ENCODE measurements at regions not wholly inside any gene's neighbourhood (a gene's known extent, or its start where the extent isn't known, plus 50 kb on each side); places are given as distances from the start of the nearest gene placed in this dataset.

DNA sequence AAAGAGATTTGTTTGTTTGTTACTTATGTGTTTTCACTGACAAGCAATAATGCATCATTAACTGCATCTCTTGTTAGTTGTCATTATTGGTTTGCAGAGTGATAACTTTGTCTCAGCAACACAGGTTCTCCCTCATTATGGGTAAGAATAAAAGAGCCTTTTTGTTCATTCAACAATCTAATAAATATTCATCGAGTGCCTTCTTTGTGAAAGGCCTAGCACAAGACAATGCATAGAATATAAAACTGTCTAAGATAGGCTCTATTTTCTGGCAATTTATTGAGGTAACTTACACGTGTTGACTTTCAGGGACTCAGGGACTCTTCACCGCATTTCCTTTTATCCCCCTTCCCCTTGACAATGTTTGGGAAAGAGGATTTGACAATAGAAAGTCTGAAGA lies 95.5 kb upstream of the KRR1 start:
- WGBS: 90% methylated on average over 3 of the region's 3 CpGs
- Histone ChIP-seq H3K36me3 (ENCODE audit: control insufficient read depth in 4 of 4, insufficient read depth in 3 of 4, low read depth in 1 of 4, low read length in 3 of 4) (no peaks in the 10 kb centered on the region), H3K27ac (ENCODE audit: low read depth in 1 of 2, low read length in 2 of 2) (no peak overlapping the region), H3K27me3 (ENCODE audit: control insufficient read depth in 4 of 4, insufficient read depth in 4 of 4, low read length in 3 of 4) (no peaks in the 10 kb centered on the region), H3K4me1 (ENCODE audit: control insufficient read depth in 4 of 4, insufficient read depth in 4 of 4, low read length in 3 of 4) (no peaks in the 10 kb centered on the region), H3K9me3 (ENCODE audit: control insufficient read depth in 4 of 4, low read length in 3 of 4) (no peaks in the 10 kb centered on the region), H3K4me3 (ENCODE audit: low read depth in 1 of 3, low read length in 3 of 3) (no peak overlapping the region), H3K9ac (ENCODE audit: low read depth in 1 of 2, low read length in 2 of 2) (no peak overlapping the region)
- DNase-seq (ENCODE audit: low spot score): no peak
- TF ChIP-seq, protein P1, sequence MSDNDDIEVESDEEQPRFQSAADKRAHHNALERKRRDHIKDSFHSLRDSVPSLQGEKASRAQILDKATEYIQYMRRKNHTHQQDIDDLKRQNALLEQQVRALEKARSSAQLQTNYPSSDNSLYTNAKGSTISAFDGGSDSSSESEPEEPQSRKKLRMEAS (IDR thresholded peaks at IDR 0.05): no peak
- TF ChIP-seq SP1 (IDR thresholded peaks at IDR 0.05): no peak
- TF ChIP-seq NR2F2 (IDR thresholded peaks at IDR 0.05): no peak
- no peak for TF ChIP-seq RXRA (IDR thresholded peaks at IDR 0.05)
- TF ChIP-seq, protein P2, sequence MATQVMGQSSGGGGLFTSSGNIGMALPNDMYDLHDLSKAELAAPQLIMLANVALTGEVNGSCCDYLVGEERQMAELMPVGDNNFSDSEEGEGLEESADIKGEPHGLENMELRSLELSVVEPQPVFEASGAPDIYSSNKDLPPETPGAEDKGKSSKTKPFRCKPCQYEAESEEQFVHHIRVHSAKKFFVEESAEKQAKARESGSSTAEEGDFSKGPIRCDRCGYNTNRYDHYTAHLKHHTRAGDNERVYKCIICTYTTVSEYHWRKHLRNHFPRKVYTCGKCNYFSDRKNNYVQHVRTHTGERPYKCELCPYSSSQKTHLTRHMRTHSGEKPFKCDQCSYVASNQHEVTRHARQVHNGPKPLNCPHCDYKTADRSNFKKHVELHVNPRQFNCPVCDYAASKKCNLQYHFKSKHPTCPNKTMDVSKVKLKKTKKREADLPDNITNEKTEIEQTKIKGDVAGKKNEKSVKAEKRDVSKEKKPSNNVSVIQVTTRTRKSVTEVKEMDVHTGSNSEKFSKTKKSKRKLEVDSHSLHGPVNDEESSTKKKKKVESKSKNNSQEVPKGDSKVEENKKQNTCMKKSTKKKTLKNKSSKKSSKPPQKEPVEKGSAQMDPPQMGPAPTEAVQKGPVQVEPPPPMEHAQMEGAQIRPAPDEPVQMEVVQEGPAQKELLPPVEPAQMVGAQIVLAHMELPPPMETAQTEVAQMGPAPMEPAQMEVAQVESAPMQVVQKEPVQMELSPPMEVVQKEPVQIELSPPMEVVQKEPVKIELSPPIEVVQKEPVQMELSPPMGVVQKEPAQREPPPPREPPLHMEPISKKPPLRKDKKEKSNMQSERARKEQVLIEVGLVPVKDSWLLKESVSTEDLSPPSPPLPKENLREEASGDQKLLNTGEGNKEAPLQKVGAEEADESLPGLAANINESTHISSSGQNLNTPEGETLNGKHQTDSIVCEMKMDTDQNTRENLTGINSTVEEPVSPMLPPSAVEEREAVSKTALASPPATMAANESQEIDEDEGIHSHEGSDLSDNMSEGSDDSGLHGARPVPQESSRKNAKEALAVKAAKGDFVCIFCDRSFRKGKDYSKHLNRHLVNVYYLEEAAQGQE (IDR thresholded peaks at IDR 0.05): no peak

DNA sequence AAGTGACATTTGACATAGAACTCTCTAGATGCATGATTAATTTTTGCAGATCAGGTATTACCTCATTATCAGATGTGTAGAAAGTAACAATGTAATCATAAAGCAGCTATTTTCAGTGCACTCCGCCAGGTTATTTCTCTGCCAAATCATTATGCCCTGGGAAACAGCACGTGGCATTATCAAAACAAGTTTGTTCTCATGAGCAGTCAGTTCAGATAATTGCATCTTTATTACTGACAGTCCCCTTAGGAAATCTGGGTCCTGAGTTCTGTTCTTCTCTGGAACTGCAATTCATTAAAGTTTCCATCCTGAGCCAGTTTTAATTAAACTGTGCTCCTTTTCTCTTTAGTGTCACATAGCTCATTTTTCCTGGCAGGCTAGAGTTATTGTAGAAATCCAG lies 94.7 kb upstream of the KRR1 start:
- no peak overlapping the region for H3K9ac ChIP-seq (ENCODE audit: low read depth in 1 of 2, low read length in 2 of 2)
- no peaks in the 10 kb centered on the region for H3K4me1 ChIP-seq (ENCODE audit: control insufficient read depth in 4 of 4, insufficient read depth in 4 of 4, low read length in 3 of 4)
- 84% methylated on average over 2 of the region's 2 CpGs for WGBS
- H3K36me3 ChIP-seq (ENCODE audit: control insufficient read depth in 4 of 4, insufficient read depth in 3 of 4, low read depth in 1 of 4, low read length in 3 of 4): no peaks in the 10 kb centered on the region
- TF ChIP-seq RXRA (IDR thresholded peaks at IDR 0.05): no peak
- TF ChIP-seq FOXA1 (IDR thresholded peaks at IDR 0.05): no peak
- no peak for TF ChIP-seq YY1 (IDR thresholded peaks at IDR 0.05)
- TF ChIP-seq, protein P1 (IDR thresholded peaks at IDR 0.05): no peak
- TF ChIP-seq EGR1 (IDR thresholded peaks at IDR 0.05; ENCODE audit: low read depth in 2 of 2): no peak
- TF ChIP-seq, protein P3, sequence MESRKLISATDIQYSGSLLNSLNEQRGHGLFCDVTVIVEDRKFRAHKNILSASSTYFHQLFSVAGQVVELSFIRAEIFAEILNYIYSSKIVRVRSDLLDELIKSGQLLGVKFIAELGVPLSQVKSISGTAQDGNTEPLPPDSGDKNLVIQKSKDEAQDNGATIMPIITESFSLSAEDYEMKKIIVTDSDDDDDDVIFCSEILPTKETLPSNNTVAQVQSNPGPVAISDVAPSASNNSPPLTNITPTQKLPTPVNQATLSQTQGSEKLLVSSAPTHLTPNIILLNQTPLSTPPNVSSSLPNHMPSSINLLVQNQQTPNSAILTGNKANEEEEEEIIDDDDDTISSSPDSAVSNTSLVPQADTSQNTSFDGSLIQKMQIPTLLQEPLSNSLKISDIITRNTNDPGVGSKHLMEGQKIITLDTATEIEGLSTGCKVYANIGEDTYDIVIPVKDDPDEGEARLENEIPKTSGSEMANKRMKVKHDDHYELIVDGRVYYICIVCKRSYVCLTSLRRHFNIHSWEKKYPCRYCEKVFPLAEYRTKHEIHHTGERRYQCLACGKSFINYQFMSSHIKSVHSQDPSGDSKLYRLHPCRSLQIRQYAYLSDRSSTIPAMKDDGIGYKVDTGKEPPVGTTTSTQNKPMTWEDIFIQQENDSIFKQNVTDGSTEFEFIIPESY (IDR thresholded peaks at IDR 0.05): no peak
- no peak for TF ChIP-seq GABPA (IDR thresholded peaks at IDR 0.05 in 1 of 2, conservative IDR thresholded peaks at IDR 0.05 in 1 of 2)
- TF ChIP-seq, protein P4, sequence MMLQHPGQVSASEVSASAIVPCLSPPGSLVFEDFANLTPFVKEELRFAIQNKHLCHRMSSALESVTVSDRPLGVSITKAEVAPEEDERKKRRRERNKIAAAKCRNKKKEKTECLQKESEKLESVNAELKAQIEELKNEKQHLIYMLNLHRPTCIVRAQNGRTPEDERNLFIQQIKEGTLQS (IDR thresholded peaks at IDR 0.05): no peak
- no peak for TF ChIP-seq NR2F2 (IDR thresholded peaks at IDR 0.05)
- TF ChIP-seq, protein P2 (IDR thresholded peaks at IDR 0.05): no peak
- TF ChIP-seq RAD21 (IDR thresholded peaks at IDR 0.05): no peak
- no peak for TF ChIP-seq FOXA2 (IDR thresholded peaks at IDR 0.05)
- H3K9me3 ChIP-seq (ENCODE audit: control insufficient read depth in 4 of 4, low read length in 3 of 4): no peaks in the 10 kb centered on the region
- H3K4me3 ChIP-seq (ENCODE audit: low read depth in 1 of 3, low read length in 3 of 3): no peak overlapping the region
- no peaks in the 10 kb centered on the region for H3K27me3 ChIP-seq (ENCODE audit: control insufficient read depth in 4 of 4, insufficient read depth in 4 of 4, low read length in 3 of 4)
- no peak for DNase-seq (ENCODE audit: low spot score)
- H3K27ac ChIP-seq (ENCODE audit: low read depth in 1 of 2, low read length in 2 of 2): no peak overlapping the region

Data from liver (tissue), 7 donors.